BE2C (cell line): ENCODE measurements at regions not wholly inside any gene's neighbourhood (a gene's known extent, or its start where the extent isn't known, plus 50 kb on each side); places are given as distances from the start of the nearest gene placed in this dataset.

Experiments
- DNase-seq: peaks from one replicate; pipeline ENCODE4 v3.0.0-alpha.2; 2020
- H3K27me3 ChIP-seq: fragments of 250-450 bp; sonication (Bioruptor Pico); 2 replicates; pipeline ENCODE4 v1.5.1; 2020; ENCODE audit warnings: mild to moderate bottlenecking
- H3K36me3 ChIP-seq: fragments of 250-450 bp; sonication (Bioruptor Pico); 2 replicates; pipeline ENCODE4 v1.5.1; 2020; ENCODE audit warnings: mild to moderate bottlenecking
- H3K4me1 ChIP-seq: fragments of 250-450 bp; sonication (Bioruptor Pico); 2 replicates; pipeline ENCODE4 v1.5.1; 2020
- H3K4me3 ChIP-seq: 2 replicates; pipeline ENCODE4 v1.5.1; 2011; ENCODE audit warnings: low read depth, low read length
- H3K9me3 ChIP-seq: fragments of 250-450 bp; sonication (Bioruptor Pico); 2 replicates; pipeline ENCODE4 v1.5.1; 2020
- TF ChIP-seq, protein P1 (sequence below): IDR thresholded peaks from 2 replicates; pipeline ENCODE4 v1.5.1; 2012; ENCODE audit warnings: mild to moderate bottlenecking, low read depth, low read length

DNA sequence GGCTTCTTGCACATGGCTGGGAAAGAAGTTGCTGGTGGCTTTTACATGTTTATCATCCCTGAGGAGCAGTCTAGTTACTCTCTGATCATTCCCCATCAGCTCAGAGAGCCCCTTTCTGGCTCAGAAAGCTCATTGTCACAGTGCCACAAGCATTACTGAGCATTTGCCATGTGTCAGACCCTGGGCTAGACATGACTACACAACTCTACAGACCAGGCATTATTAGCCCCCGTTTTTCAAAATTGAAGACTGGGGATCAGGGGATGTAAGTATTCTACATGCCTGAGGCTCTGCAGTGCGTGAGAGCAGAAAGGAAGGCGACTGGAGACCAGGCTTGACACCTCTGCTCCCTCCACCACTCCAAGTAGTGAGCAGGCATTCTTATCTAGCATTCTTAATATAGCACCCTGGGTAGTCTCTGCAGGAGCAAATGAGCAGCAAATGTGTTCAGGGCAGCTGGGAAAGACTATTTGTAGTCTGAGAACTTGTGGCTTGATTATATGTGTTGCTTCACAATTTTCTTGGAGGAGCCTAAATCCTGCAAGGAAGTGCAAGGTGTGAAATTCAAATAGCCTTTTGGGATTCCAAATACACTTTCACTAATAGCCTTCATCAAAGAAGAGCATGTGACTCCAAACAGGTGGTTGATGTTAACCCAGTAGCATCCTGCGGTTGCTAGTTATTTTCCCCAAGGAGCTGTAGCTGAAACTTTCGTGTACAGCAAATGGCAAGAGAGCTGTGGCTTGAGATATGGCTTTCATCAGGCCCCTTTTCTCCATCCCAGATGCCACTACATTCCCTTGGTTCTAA lies 143.2 kb downstream of the DDX1 start:
- H3K36me3 ChIP-seq, result no peaks in the 10 kb centered on the region
- no peak overlapping the region for H3K4me3 ChIP-seq
- H3K9me3 ChIP-seq, result no peaks in the 10 kb centered on the region
- no peak for DNase-seq
- TF ChIP-seq, protein P1, sequence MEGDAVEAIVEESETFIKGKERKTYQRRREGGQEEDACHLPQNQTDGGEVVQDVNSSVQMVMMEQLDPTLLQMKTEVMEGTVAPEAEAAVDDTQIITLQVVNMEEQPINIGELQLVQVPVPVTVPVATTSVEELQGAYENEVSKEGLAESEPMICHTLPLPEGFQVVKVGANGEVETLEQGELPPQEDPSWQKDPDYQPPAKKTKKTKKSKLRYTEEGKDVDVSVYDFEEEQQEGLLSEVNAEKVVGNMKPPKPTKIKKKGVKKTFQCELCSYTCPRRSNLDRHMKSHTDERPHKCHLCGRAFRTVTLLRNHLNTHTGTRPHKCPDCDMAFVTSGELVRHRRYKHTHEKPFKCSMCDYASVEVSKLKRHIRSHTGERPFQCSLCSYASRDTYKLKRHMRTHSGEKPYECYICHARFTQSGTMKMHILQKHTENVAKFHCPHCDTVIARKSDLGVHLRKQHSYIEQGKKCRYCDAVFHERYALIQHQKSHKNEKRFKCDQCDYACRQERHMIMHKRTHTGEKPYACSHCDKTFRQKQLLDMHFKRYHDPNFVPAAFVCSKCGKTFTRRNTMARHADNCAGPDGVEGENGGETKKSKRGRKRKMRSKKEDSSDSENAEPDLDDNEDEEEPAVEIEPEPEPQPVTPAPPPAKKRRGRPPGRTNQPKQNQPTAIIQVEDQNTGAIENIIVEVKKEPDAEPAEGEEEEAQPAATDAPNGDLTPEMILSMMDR, result no peak
- no peaks in the 10 kb centered on the region for H3K27me3 ChIP-seq
- peaks cover 10% of the 10 kb centered on the region for H3K4me1 ChIP-seq

DNA sequence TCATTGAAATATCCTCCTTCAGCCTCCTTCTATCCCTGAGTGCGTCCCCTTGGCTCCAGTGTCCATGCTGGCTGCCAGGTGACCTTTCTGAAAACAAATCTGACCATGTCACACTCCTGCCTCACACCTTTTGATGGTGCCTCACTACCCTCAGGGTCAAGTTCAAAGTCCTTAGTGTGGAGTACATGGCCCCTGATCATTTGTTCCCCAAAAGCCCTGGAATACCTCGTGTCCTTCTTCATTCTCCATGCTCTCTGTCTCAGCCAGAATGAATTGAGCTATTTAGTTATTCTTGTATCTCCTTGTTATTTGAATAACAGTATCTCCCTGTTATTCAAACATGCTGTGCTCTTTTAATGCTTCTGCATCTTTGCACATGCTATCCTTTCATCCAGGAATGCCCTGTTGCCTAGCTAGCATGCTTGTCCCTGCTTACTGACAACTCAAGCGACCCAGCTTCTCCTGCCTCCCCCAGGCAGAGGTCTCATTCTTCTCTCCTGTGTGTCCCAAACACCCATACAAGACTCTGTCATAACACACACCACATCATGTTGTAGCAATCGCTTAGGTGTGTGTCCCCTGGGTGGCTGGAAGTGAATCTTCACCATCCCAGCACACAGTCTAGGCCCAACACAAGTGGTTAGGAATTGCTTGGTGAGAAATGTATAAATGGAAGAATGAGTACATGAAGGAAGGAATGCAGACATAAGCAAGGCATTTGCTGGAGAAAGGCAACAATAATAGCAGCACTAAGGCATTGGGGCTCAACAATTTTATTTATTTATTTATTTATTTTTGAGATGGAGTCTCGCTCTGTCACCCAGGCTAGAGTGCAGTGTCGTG lies 144.0 kb downstream of the DDX1 start:
- no peaks in the 10 kb centered on the region for H3K27me3 ChIP-seq

DNA sequence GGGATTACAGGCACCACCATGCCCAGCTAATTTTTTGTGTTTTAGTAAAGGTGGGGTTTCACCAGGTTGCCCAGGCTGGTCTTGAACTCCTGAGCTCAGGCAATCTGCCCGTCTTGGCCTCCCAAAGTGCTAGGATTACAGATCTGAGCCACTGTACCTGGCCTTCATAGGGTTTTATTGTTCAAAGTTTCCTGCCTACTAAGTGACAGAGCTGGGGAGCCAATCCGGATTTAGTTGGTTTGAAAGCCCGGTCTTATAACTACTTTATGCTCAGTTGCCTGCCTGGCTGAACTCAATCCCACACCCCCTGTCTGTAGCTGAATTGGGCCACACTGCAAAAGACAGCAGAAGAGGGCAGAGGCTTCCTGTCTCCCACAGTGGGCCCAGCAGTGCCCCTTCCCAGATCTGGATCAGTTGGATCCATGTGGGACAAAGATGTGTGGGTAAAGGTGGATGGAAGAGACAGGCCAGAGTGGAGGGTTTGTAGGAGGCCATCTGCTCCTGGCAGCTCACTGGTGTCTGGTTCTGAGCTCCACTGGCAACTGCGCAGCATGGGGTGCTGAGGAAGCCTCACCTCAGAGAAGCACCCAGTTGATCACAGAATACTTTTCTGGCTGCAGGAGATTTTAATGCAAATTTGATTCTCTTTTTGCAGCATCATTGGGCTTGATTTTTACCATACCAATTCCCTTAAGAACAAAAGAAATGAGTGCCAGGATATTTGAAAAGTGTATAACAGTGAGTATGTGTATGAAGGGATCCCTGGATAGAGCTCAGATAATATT lies 144.9 kb downstream of the DDX1 start:
- Histone ChIP-seq H3K9me3 (no peaks in the 10 kb centered on the region), H3K27me3 (no peaks in the 10 kb centered on the region), H3K4me1 (no peaks in the 10 kb centered on the region; the same call in 1 of the 2 replicates), H3K4me3 (no peak overlapping the region), H3K36me3 (no peaks in the 10 kb centered on the region)
- TF ChIP-seq, protein P1, result no peak
- DNase-seq, result no peak

More for the DNA sequence above, 144.0 kb downstream of the DDX1 start:
- TF ChIP-seq, protein P1, result no peak
- H3K9me3 ChIP-seq, result no peaks in the 10 kb centered on the region
- H3K36me3 ChIP-seq, result no peaks in the 10 kb centered on the region
- no peak for DNase-seq
- no peak overlapping the region for H3K4me3 ChIP-seq
- peaks cover 4% of the 10 kb centered on the region for H3K4me1 ChIP-seq

DNA sequence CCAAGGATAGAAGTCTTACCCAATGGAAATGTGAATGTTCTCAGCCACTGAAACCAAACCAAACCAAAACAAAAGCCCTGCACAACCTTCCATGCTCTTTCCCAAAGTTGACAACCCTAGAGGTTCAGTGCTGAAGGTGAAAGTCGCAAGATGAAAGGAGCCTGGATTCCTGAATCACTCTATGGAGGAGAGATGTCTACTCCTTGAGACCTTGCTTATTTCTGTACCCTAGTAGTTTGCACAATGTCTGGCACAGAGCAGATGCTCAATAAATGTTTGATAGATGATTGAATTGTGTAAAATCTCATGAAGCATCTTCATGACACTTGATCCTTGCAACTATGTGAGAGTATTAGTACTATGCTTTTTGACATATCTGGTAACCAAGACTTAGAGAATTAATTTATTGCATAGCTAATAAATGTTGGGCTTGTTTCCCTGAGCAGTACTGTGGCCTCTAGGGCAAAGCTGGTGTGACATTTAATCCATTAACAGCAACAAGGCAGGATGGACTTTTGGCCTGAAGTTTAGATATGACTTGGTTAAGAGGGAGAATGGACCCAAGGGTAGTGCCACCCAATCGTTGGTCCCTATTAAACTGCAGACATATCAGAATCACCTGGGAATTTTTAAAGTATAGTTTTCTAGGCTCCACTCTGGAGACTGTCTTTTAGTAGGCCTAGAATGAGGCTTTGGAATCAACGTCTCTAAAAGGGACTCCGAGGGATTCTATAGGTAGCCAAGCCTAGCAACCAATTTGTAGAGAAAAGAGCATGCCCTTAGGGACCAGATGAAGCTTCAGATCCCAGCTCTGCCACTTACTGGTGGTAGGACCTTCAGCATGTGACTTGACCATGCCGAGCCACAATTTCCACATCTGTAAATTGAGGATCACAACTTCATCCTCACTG lies 145.9 kb downstream of the DDX1 start:
- no peak for DNase-seq
- Histone ChIP-seq H3K4me1 (no peaks in the 10 kb centered on the region), H3K9me3 (no peaks in the 10 kb centered on the region), H3K4me3 (no peak overlapping the region), H3K27me3 (no peaks in the 10 kb centered on the region), H3K36me3 (no peaks in the 10 kb centered on the region)
- TF ChIP-seq, protein P1, result no peak

DNA sequence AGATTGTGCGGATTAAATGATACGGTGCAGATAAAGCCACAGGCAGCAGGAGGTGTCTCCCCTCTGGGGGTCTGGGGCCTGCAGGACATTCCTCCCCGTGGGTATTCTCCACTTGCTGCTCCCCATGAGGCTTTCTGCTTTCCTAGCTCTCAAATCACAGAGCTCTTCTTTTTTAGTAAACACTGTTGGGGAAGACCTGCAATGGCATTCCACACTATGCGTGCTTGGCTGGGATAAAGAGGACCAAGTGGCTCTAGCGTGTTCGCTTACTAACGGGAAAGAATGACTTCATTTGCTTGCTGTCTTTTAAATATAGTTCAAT lies 146.5 kb downstream of the DDX1 start:
- H3K36me3 ChIP-seq, result no peaks in the 10 kb centered on the region
- H3K27me3 ChIP-seq, result no peaks in the 10 kb centered on the region
- DNase-seq, result no peak
- H3K9me3 ChIP-seq, result no peaks in the 10 kb centered on the region
- TF ChIP-seq, protein P1, result no peak
- no peak overlapping the region for H3K4me3 ChIP-seq
- no peaks in the 10 kb centered on the region for H3K4me1 ChIP-seq
